Stimulated activated CD4-positive, alpha-beta T cell treated with anti-CD3 and anti-CD28 coated beads, Interleukin-1b, Interleukin-23, amount 100 ng/mL, for 48 hours (primary cell): ENCODE measurements at regions not wholly inside any gene's neighbourhood (a gene's known extent, or its start where the extent isn't known, plus 50 kb on each side); places are given as distances from the start of the nearest gene placed in this dataset.

Experiments
- DNase-seq: peaks from one replicate; pipeline ENCODE4 v3.0.0-alpha.2; 2020

DNA sequence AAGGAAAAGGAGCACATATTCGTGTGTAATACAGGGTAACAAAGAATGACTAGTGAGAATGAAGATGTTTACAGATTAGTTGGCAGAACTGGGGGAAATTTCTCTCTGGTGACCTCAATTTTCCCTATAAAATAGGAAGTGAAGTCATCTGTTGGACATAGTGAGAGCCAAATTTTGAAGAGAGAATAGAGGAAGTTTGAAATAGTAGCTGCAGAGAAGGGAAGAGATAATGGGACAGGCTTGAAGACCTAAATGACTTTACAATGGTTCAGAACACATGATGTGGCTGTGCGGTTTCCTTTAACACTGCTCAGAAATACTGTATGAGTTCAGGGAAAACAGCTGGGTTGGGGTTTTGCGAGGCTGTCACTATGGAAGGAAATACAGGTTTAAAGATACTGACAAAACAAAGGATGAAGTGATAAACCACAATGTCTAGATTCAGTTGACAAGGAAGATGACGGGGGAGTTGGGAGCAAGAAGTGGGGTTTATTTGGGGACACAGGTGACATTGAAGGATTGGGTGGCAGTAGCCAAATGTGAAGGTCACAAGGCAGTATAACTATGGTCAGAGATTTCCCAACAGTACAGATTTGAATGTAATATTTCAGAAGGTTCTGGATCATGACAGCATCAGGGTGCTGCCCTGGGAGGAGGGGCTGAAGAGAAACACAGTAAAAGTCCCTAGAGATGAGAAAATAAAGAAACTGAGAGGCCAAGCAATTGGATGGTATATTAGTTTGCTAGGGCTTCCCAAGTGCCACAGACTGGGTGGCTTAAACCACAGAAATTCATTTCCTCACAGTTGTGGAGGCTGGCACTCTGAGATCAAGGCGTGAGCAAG is 82.6 kb upstream of the TANK start:
- DNase-seq, result peak; percentile 84

DNA sequence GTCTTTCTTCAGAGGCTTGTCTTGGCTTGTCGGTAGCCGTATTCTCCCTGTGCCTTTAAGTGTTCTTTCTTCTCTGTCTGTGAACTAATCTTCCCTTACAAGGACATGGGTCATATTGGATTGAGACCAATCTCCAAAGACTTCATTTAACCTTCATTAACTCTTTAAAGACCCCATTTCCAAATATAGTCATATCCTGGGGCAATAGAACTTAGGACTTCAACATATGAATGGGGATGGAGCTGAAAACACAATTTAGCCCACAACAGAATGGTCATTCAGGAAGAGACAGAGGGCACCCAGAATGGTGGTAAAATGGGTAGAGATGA is 82.1 kb upstream of the TANK start:
- no peak for DNase-seq

DNA sequence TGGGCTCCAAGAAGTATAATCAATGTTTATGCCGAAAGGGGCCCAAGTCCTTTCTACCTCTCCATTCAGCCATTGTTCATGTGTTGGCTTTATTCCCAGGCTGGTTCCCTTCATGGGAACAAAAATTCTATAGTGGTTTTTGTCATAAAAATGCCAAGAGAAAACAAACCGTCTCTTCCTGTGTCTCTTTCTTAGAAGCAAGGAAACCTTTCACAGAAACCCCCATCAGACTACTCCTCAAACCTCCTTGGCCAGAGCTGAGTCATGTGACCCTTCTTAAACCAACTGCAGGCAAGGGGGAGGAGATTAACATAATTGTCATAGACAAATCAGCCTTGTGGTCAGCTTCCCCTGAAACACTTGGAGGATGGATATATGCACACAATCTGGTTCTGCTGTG is 75.1 kb upstream of the TANK start:
- DNase-seq, result no peak

DNA sequence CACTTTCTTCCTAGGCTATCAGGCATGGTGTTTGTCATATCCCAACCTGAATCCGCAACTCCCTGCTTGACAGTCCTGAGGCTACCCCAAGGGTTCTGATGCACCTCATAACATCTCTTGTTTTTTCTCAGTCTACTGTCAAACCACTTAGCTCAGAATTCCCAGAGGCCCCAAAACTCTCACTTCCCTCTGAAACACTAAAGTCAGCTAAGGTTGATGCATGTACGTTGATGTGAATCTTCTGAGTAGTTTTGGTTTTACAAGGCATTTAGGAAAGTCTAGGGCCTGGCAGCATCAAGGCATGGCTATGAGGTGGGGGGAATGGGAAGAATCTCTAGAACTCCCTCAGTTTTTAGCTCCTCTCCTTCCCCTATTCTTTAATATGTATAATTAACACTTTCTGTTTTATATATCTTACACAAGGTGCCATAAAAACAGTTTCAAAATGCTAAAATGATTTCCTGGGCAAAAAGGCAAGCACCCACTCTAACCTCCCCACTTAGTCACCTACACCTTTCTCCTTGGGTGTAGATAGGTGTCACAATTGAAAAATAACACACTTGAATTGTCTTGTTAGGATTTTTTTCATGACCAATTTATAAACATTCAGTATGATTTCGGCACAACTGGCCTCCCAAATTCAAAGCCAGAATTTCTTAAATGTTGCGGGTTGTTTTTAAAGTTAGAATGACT is 71.4 kb upstream of the TANK start:
- DNase-seq, result no peak

DNA sequence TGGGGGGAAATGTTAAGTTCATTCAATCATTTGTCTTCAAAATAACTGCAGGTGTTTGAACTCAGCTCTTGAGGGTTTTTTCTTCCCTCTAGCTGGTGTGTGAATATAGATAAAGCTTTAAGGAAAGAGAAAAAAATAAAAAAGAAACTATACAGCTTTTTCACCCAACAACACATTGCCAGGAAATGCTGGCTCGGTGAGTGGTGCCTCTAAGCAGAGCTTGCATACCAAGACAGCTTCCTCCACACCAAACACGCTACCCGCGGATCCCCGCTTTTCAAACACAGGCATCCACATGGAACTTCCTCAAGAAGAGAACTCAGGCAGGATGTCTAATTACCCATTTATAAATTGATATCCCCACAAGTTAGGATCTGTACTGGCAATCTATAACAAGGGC is 69.8 kb upstream of the TANK start:
- peak; percentile 16 for DNase-seq

DNA sequence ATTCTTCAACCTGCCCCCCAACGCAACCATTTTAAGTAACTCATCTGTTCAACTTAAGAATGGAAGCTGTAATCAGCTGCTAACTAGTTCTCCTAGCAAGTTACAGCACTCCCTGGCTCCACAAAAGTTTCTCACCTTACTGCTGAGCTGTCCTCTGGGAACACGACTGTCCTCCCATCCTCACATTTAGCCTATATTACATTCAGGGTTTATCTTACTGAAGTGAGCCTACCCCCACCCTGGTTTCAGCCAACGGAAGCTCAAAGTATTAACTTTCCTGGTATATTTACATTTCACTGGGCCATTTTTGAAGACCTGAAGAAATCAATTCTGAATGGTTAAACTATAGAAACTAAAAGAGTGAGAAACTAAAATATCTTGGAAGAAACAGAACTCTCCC is 64.9 kb upstream of the TANK start:
- no peak for DNase-seq

DNA sequence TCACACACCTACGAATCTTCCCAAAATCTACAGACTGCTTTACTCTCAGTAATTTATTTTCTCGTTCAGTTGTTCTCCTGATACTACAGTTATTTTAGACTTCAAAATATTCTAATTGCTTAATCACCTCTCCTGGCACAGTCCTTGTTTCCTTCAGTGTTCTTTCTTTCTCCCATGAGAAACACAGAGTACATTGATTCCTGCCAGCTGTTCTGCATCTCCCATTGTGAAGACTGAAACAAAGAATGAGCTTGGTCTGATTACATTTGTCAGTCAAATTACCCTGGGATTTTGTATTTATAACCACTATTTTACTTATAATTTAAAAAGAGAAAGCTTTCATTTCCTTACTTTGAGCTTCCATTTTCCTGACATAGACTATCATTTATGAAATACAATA is 63.9 kb upstream of the TANK start:
- DNase-seq, result no peak

DNA sequence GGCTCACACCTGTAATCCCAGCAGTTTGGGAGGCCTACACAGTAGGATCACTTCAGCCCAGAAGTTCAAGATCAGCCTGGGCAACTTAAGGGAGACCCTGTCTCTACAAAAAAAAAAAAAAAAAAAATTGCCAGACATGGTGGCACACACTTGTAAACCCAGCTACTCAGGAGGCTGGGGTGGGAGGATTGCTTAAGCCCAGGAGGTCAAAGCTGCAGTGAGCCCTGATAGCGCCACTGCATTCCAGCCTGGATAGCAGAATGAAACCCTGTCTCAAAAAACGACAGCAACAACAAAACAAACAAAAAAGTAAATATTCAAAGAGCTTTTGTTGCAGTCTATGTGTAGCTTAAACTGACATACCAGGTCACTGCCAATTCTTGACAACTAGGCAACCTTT is 63.1 kb upstream of the TANK start:
- no peak for DNase-seq

DNA sequence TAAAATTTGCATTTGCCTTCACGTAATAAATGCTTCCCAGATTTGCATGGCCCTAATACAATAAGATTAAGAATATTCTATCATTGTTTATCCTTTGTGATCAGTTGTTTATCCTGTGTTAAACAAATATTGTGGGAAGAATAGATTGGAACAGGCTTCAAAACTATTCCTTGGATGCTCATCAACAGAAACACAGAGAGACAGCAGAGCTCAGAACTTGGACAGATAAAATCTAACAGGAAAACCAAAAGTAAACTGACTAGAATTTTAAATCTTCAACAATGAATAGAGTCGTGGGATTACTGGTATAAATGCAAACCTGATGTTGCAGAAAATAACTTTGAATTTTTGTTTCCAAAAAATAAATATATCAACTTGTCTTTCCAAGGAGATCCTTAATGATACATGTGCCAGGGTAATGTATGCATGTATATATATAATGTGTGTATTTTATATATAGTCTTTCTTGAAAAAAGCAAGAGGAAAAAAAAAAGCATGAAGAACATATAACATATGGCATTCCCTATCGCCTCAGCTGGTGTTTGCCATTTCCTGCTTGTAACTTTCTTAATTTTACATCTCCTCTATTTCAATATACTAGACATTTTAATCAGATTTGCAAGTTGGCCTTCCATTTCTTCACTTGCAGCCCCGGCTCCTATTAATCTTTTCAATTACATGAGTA is 59.9 kb upstream of the TANK start:
- DNase-seq, result no peak

DNA sequence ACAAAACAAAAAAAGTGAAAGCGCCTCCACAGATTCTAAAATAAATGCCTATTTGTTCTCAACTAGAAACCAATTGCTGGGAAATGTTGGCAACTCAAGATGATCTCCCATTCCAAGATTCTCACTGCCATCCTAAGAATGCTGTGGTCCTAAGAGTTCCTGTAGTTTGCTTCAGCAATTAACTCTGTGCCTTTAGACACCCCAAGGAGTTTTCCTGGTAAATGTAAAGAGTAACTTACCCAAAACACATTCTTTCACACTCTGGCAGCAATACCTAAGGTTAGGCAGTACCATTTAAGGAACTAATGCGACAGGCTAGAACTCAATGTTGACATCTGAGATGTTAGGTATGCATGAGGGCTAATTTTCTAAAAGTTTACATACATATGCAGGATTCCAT is 58.8 kb upstream of the TANK start:
- DNase-seq, result no peak

DNA sequence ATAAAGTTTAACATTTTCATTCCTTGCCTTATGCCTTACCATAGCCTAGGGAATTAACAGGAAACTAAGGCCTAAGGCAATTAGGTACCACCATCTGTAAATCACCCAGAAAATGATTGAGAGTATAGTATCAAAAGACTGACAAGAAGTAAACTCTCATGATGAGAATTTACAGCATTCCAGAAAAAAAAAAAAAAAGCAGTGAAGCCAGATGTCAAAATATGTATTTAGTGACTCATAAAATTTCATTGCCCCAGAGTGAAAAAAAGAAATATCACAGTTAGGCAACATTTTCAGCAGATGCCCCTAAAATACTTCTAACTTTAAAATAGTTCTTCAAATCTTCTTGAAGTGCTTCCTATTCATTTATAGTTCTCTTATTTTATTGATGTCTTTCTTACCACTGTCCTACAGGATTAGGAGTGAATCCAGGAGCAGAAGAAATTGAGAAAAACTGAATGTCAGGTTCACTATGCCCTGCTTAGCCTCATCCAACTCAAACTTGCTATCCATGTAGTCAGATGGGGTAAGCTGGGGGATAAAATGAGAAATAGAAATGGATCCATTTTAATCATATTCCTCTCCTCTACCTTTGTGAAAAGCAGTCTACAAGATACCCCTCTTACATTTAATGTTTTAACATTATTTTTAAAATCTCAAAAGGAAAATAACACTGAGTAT is 57.3 kb upstream of the TANK start:
- DNase-seq, result no peak

DNA sequence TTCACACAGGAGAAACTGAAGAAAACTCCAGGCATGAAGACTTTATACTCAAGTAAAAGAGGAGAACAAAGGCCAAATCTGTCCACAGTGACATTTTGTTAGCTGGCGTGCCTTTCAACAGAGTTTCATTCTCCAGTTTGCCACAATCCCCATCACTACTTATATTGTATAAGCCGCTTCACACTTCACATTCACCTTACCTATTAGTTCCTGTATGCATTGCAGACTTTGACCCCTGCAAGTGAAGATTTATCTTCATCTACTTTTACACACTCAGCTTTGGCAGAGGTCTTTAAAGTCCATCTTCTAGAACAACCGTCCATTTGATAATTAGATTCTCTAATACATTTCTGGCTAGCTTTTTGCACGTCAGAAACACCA is 56.8 kb upstream of the TANK start:
- no peak for DNase-seq

DNA sequence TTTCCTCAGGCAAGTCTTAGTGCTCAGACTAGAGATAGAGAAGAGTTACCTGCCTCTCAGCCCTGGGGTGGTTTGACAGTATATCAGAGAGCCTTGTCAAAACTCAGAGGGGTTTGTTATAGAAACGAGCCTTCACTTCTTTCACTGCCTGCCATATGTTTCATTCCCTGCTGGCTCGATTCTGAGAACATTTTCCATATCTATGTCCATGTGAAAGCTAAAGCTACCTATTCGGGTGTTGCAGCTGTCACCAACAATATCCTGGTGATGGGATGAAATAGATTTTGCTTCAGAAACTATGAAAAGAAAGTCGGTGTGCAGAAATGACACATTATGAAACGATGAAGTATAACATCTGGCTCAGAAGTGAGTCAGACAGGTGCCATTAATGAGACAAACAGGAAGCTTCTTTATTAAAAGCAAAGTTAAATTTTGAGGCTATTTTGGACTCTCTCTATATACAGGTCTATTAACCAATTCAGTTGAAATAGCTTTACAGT is 56.1 kb upstream of the TANK start:
- no peak for DNase-seq

DNA sequence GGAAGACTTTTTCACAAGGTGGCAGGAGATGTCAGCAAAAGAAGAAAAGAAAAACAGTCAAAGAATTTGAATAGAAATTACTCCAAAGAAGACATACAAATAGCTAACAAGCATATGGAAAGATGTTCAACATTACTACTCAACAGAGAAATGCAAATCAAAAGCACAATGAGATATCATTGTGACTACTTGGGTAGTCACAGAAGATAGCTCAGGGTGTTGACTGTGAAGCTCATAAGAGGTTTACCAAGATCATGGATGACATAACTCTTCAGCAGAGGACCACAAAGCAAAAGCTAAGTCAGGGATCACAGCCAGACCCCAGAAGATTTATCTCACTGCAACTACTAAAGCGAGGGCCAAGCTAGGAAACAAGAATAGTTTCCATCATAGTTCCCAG is 53.0 kb upstream of the TANK start:
- DNase-seq, result no peak
